ENCODE measurements at regions not wholly inside any gene's neighbourhood (a gene's known extent, or its start where the extent isn't known, plus 50 kb on each side); places are given as distances from the start of the nearest gene placed in this dataset.

DNA sequence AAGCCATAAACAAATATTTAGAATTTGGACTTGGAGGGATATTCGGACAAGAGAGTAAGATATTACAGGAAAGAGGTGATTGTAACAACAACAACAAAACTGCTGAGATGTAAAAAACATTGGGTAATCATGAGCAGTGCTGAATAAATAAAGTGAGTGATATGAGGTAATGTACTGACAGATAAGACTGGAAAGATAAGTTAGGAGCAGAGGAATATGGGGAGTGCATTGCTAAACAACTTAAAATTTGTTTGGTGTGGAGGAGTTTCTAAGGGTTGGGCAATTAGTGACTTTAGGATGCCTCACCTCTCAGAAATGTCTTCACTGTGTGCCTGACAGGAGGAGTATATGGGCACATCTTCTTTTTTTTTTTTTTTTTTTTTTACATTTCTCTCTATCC is 637.8 kb upstream of the GRIA3 start:
- no peaks in the 10 kb centered on the region for H4K20me1 ChIP-seq (ENCODE audit: control insufficient read depth, extremely low read depth, insufficient read depth, low read length)
- H3K9ac ChIP-seq (ENCODE audit: control insufficient read depth, extremely low read depth, insufficient read depth, low read length), result no peak overlapping the region
- TF ChIP-seq, protein P1, sequence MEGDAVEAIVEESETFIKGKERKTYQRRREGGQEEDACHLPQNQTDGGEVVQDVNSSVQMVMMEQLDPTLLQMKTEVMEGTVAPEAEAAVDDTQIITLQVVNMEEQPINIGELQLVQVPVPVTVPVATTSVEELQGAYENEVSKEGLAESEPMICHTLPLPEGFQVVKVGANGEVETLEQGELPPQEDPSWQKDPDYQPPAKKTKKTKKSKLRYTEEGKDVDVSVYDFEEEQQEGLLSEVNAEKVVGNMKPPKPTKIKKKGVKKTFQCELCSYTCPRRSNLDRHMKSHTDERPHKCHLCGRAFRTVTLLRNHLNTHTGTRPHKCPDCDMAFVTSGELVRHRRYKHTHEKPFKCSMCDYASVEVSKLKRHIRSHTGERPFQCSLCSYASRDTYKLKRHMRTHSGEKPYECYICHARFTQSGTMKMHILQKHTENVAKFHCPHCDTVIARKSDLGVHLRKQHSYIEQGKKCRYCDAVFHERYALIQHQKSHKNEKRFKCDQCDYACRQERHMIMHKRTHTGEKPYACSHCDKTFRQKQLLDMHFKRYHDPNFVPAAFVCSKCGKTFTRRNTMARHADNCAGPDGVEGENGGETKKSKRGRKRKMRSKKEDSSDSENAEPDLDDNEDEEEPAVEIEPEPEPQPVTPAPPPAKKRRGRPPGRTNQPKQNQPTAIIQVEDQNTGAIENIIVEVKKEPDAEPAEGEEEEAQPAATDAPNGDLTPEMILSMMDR (optimal IDR thresholded peaks at IDR 0.05 in 1 of 3, IDR thresholded peaks at IDR 0.05 in 1 of 3, conservative IDR thresholded peaks at IDR 0.05 in 1 of 3; ENCODE audit: extremely low read depth in 1 of 3, insufficient read depth in 2 of 3, low read length in 3 of 3), result no peak
- TF ChIP-seq EZH2 (IDR thresholded peaks at IDR 0.05; ENCODE audit: low read length), result no peak
- H3K4me3 ChIP-seq (ENCODE audit: control insufficient read depth in 2 of 3, extremely low read depth in 1 of 3, insufficient read depth in 2 of 3, low read depth in 1 of 3, low read length in 3 of 3), result no peak overlapping the region
- no peak for DNase-seq (ENCODE audit: low read depth, low spot score)
- H3K79me2 ChIP-seq (ENCODE audit: control insufficient read depth, insufficient read depth, low read length), result no peaks in the 10 kb centered on the region
- H3K36me3 ChIP-seq (ENCODE audit: control insufficient read depth in 2 of 2, extremely low read depth in 1 of 2, insufficient read depth in 2 of 2, low read length in 2 of 2), result no peaks in the 10 kb centered on the region
- no peak for FAIRE-seq
- dilution Hi-C loops (cut with MboI; ENCODE audit: extremely low pct_ligation_motif_present, low sequenced_read_pairs), result no loop called here
- H3K9me1 ChIP-seq (ENCODE audit: control insufficient read depth, extremely low read depth, insufficient read depth, low read length), result no peaks in the 10 kb centered on the region
- H3K27me3 ChIP-seq (ENCODE audit: control insufficient read depth, extremely low read depth, insufficient read depth, low read length), result no peaks in the 10 kb centered on the region
- H2AFZ ChIP-seq (ENCODE audit: control insufficient read depth, low read length), result no peak overlapping the region
- no peak overlapping the region for H3K27ac ChIP-seq (ENCODE audit: control insufficient read depth, insufficient read depth, low read length)
- no peaks in the 10 kb centered on the region for H3K4me1 ChIP-seq (ENCODE audit: control insufficient read depth, extremely low read depth, insufficient read depth, low read length)
- H3K4me2 ChIP-seq (ENCODE audit: control insufficient read depth, extremely low read depth, insufficient read depth, low read depth, low read length), result no peak overlapping the region
- H3K9me3 ChIP-seq (ENCODE audit: control insufficient read depth, low read depth, low read length), result no peaks in the 10 kb centered on the region

DNA sequence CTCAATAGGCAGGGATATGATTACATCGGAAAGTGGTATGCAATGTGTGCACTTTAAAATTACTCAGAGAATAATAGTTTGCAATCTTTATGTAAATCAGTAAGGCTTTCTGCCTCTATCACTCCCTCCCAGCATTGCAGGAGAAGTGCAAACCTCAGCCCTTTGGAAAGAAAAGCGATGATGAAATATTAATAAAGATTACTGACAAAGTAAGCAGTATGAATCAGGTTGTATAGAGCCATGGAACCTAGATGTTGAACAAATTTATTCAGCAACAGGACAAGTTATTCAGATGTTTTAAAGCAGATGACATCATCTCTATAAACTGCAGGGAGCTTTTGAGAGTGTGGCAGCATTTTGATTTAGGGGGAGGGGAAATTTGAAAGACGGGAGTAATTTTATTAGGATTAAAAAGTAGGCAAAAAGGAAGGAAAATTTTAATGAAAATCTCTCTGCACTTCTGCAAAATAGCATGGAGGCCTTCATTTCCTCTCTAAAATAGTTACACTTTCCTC is 631.7 kb upstream of the GRIA3 start:
- Histone ChIP-seq H4K20me1 (ENCODE audit: control insufficient read depth, extremely low read depth, insufficient read depth, low read length) (no peaks in the 10 kb centered on the region), H3K4me1 (ENCODE audit: control insufficient read depth, extremely low read depth, insufficient read depth, low read length) (no peaks in the 10 kb centered on the region), H3K9ac (ENCODE audit: control insufficient read depth, extremely low read depth, insufficient read depth, low read length) (no peak overlapping the region), H3K9me3 (ENCODE audit: control insufficient read depth, low read depth, low read length) (no peaks in the 10 kb centered on the region), H3K27ac (ENCODE audit: control insufficient read depth, insufficient read depth, low read length) (no peak overlapping the region), H3K27me3 (ENCODE audit: control insufficient read depth, extremely low read depth, insufficient read depth, low read length) (no peaks in the 10 kb centered on the region), H3K36me3 (ENCODE audit: control insufficient read depth in 2 of 2, extremely low read depth in 1 of 2, insufficient read depth in 2 of 2, low read length in 2 of 2) (no peaks in the 10 kb centered on the region), H3K9me1 (ENCODE audit: control insufficient read depth, extremely low read depth, insufficient read depth, low read length) (no peaks in the 10 kb centered on the region), H3K4me3 (ENCODE audit: control insufficient read depth in 2 of 3, extremely low read depth in 1 of 3, insufficient read depth in 2 of 3, low read depth in 1 of 3, low read length in 3 of 3) (no peak overlapping the region), H3K4me2 (ENCODE audit: control insufficient read depth, extremely low read depth, insufficient read depth, low read depth, low read length) (no peak overlapping the region), H3K79me2 (ENCODE audit: control insufficient read depth, insufficient read depth, low read length) (no peaks in the 10 kb centered on the region), H2AFZ (ENCODE audit: control insufficient read depth, low read length) (no peak overlapping the region)
- dilution Hi-C loops (cut with MboI; ENCODE audit: extremely low pct_ligation_motif_present, low sequenced_read_pairs), result no loop called here
- DNase-seq (ENCODE audit: low read depth, low spot score) (no peak), FAIRE-seq (no peak)
- TF ChIP-seq, protein P1 (optimal IDR thresholded peaks at IDR 0.05 in 1 of 3, IDR thresholded peaks at IDR 0.05 in 1 of 3, conservative IDR thresholded peaks at IDR 0.05 in 1 of 3; ENCODE audit: extremely low read depth in 1 of 3, insufficient read depth in 2 of 3, low read length in 3 of 3), result no peak
- no peak for TF ChIP-seq EZH2 (IDR thresholded peaks at IDR 0.05; ENCODE audit: low read length)

Measured in keratinocyte (primary cell).